ENCODE measurements at regions not wholly inside any gene's neighbourhood (a gene's known extent, or its start where the extent isn't known, plus 50 kb on each side); places are given as distances from the start of the nearest gene placed in this dataset.

DNA sequence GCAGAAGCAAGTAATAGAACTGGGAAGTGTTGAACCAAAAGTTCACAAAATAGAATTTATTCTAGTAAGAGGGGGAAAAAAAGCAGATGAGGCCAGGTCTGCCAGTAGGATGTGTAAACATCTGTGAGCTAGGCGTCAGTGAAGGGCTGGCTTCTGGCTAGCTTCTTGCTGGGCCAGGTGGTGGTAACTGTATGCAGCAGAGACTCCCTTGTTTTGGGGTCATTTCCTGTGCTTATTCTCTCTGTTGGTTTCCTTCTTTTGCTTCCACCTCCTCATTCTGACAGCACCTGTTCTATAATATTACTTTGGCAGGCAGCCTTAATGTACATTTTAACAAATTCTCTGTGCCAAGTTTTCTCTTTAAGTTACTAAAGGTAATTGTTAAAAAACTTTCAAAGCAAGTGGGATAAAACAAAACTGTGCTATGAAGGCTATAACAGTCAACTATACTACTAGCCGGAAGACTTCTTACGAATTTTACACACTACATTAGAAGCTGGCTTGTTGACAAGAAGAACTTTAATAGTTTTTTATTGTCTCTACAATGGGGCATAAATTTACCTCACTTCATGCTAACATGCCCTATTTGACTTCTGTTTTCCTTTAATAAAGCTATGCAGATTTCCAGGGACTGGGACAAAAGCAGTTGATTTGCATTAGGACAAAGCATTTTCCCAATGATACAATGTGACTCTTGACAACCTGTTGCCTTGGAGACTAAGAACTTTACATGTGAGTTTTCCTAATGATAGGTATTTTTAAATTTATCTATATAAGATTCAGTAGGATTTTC, 318.8 kb upstream of the NAALADL2 start:
- TF ChIP-seq, protein P1, sequence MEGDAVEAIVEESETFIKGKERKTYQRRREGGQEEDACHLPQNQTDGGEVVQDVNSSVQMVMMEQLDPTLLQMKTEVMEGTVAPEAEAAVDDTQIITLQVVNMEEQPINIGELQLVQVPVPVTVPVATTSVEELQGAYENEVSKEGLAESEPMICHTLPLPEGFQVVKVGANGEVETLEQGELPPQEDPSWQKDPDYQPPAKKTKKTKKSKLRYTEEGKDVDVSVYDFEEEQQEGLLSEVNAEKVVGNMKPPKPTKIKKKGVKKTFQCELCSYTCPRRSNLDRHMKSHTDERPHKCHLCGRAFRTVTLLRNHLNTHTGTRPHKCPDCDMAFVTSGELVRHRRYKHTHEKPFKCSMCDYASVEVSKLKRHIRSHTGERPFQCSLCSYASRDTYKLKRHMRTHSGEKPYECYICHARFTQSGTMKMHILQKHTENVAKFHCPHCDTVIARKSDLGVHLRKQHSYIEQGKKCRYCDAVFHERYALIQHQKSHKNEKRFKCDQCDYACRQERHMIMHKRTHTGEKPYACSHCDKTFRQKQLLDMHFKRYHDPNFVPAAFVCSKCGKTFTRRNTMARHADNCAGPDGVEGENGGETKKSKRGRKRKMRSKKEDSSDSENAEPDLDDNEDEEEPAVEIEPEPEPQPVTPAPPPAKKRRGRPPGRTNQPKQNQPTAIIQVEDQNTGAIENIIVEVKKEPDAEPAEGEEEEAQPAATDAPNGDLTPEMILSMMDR (tag by site-specific recombination; IDR thresholded peaks at IDR 0.05): no peak
- TF ChIP-seq, protein P2, sequence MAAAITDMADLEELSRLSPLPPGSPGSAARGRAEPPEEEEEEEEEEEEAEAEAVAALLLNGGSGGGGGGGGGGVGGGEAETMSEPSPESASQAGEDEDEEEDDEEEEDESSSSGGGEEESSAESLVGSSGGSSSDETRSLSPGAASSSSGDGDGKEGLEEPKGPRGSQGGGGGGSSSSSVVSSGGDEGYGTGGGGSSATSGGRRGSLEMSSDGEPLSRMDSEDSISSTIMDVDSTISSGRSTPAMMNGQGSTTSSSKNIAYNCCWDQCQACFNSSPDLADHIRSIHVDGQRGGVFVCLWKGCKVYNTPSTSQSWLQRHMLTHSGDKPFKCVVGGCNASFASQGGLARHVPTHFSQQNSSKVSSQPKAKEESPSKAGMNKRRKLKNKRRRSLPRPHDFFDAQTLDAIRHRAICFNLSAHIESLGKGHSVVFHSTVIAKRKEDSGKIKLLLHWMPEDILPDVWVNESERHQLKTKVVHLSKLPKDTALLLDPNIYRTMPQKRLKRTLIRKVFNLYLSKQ (tag by site-specific recombination; IDR thresholded peaks at IDR 0.05; ENCODE audit: borderline replicate concordance): no peak
- TF ChIP-seq ZNF274 (IDR thresholded peaks at IDR 0.05; ENCODE audit: low read length) (no peak), ZNF274 (tag by site-specific recombination; IDR thresholded peaks at IDR 0.05; ENCODE audit: borderline replicate concordance) (no peak)

All from HEK293 (cell line).